ENCODE measurements at regions not wholly inside any gene's neighbourhood (a gene's known extent, or its start where the extent isn't known, plus 50 kb on each side); places are given as distances from the start of the nearest gene placed in this dataset.

GRCh38 chr10:83937161-83937560, 202.1 kb upstream of the GHITM start:
- DNase-seq (ENCODE audit: low read depth) = no peak

GRCh38 chr10:83937826-83938225, 201.5 kb upstream of the GHITM start:
- no peak for DNase-seq (ENCODE audit: low read depth)

- DNase-seq (ENCODE audit: low read depth) = no peak
These were observed 198.1 kb upstream of the GHITM start for GRCh38 chr10:83941189-83941588.

- no peak for DNase-seq (ENCODE audit: low read depth)
These were observed 196.9 kb upstream of the GHITM start for GRCh38 chr10:83942410-83942809.

GRCh38 chr10:83943049-83943448, 196.3 kb upstream of the GHITM start:
- no peak for DNase-seq (ENCODE audit: low read depth)

GRCh38 chr10:83943920-83944319, 195.4 kb upstream of the GHITM start:
- no peak for DNase-seq (ENCODE audit: low read depth)

GRCh38 chr10:83945982-83946718, 193.2 kb upstream of the GHITM start:
- DNase-seq (ENCODE audit: low read depth) = no peak

GRCh38 chr10:83952314-83952713, 187.0 kb upstream of the GHITM start:
- no peak for DNase-seq (ENCODE audit: low read depth)

GRCh38 chr10:83953589-83953988, 185.7 kb upstream of the GHITM start:
- DNase-seq (ENCODE audit: low read depth) = no peak

GRCh38 chr10:83954193-83954799, 185.0 kb upstream of the GHITM start:
- no peak for DNase-seq (ENCODE audit: low read depth)

- no peak for DNase-seq (ENCODE audit: low read depth)
These were observed 183.9 kb upstream of the GHITM start for GRCh38 chr10:83955406-83955805.

- DNase-seq (ENCODE audit: low read depth) = no peak
These were observed 182.0 kb upstream of the GHITM start for GRCh38 chr10:83957168-83957947.

- no peak for DNase-seq (ENCODE audit: low read depth)
These were observed 180.0 kb upstream of the GHITM start for GRCh38 chr10:83959328-83959727.

GRCh38 chr10:83960125-83960524, 179.2 kb upstream of the GHITM start:
- DNase-seq (ENCODE audit: low read depth) = no peak

GRCh38 chr10:83961620-83962019, 177.7 kb upstream of the GHITM start:
- no peak for DNase-seq (ENCODE audit: low read depth)

GRCh38 chr10:83963446-83963845, 175.9 kb upstream of the GHITM start:
- DNase-seq (ENCODE audit: low read depth) = no peak

GRCh38 chr10:83965473-83965872, 173.8 kb upstream of the GHITM start:
- DNase-seq (ENCODE audit: low read depth) = no peak

- no peak for DNase-seq (ENCODE audit: low read depth)
These were observed 171.3 kb upstream of the GHITM start for GRCh38 chr10:83968052-83968451.

- no peak for DNase-seq (ENCODE audit: low read depth)
These were observed 160.5 kb upstream of the GHITM start for GRCh38 chr10:83978681-83979383.

- DNase-seq (ENCODE audit: low read depth) = no peak
These were observed 156.5 kb upstream of the GHITM start for GRCh38 chr10:83982812-83983211.

GRCh38 chr10:83983578-83984255, 155.6 kb upstream of the GHITM start:
- no peak for DNase-seq (ENCODE audit: low read depth)

- DNase-seq (ENCODE audit: low read depth) = no peak
These were observed 155.1 kb upstream of the GHITM start for GRCh38 chr10:83984256-83984640.
